IMR-90 (cell line): ENCODE measurements at regions not wholly inside any gene's neighbourhood (a gene's known extent, or its start where the extent isn't known, plus 50 kb on each side); places are given as distances from the start of the nearest gene placed in this dataset.

Experiments
- BHLHE40 ChIP-seq: fragments of 150-350 bp; IDR thresholded peaks from 2 replicates; pipeline ENCODE4 v1.6.1; 2016; ENCODE audit warnings: mild to moderate bottlenecking, low read depth, low read length
- CEBPB ChIP-seq: IDR thresholded peaks from 2 replicates; pipeline ENCODE4 v1.6.1; 2012; ENCODE audit warnings: low read depth, low read length, improper control_type of control experiment
- CTCF ChIP-seq: conservative IDR thresholded peaks from 2 replicates; pipeline ENCODE4 v1.5.1; 2012; ENCODE audit warnings: mild to moderate bottlenecking, low read depth, low read length, improper control_type of control experiment
- ELK1 ChIP-seq: fragments of 150-350 bp; IDR thresholded peaks from 2 replicates; pipeline ENCODE4 v1.6.1; 2016; ENCODE audit warnings: low read depth, mild to moderate bottlenecking, low read length, moderate library complexity, borderline replicate concordance
- POLR2A ChIP-seq: IDR thresholded peaks from 2 replicates; pipeline ENCODE4 v1.6.1; 2012; ENCODE audit warnings: mild to moderate bottlenecking, low read depth, low read length
- RCOR1 ChIP-seq: IDR thresholded peaks from 2 replicates; pipeline ENCODE4 v1.6.1; 2012; ENCODE audit warnings: mild to moderate bottlenecking, low read length, improper control_type of control experiment; ENCODE audit not compliant: insufficient replicate concordance
- SMC3 ChIP-seq: fragments of 150-350 bp; IDR thresholded peaks from 2 replicates; pipeline ENCODE4 v1.6.1; 2016; ENCODE audit warnings: low read depth, mild to moderate bottlenecking, antibody characterized with exemption, low read length, moderate library complexity
- USF2 ChIP-seq: fragments of 150-350 bp; IDR thresholded peaks from 2 replicates; pipeline ENCODE4 v1.6.1; 2017; ENCODE audit warnings: mild to moderate bottlenecking, antibody characterized with exemption, low read length, low read depth

GRCh38 chr16:63349961-63350360 is 1313.7 kb upstream of the CDH8 start:
- no peak for TF ChIP-seq CTCF
- TF ChIP-seq BHLHE40: no peak
- TF ChIP-seq POLR2A: no peak
- no peak for TF ChIP-seq CEBPB
- no peak for TF ChIP-seq RCOR1
- no peak for TF ChIP-seq ELK1
- no peak for TF ChIP-seq SMC3
- TF ChIP-seq USF2: no peak
